K562 (cell line): ENCODE measurements at regions not wholly inside any gene's neighbourhood (a gene's known extent, or its start where the extent isn't known, plus 50 kb on each side); places are given as distances from the start of the nearest gene placed in this dataset.

Experiments
- TAF1 ChIP-seq: IDR thresholded peaks from 2 replicates; pipeline ENCODE4 v1.6.1; 2011; ENCODE audit warnings: mild to moderate bottlenecking, low read length, moderate library complexity; ENCODE audit not compliant: insufficient read depth, control insufficient read depth, severe bottlenecking; ENCODE audit errors: extremely low read depth
- ZNF274 ChIP-seq: IDR thresholded peaks from 2 replicates; pipeline ENCODE4 v1.6.1; 2011; ENCODE audit warnings: low read depth, mild to moderate bottlenecking, low read length, moderate library complexity, borderline replicate concordance

- TF ChIP-seq ZNF274, result no peak
- no peak for TF ChIP-seq TAF1
These were observed 1321.1 kb downstream of the TBC1D22A start for GRCh38 chr22:48083502-48083901.
